ENCODE measurements at regions not wholly inside any gene's neighbourhood (a gene's known extent, or its start where the extent isn't known, plus 50 kb on each side); places are given as distances from the start of the nearest gene placed in this dataset.

GRCh38 chr9:81112627-81113452, 576.5 kb downstream of the TLE1 start:
- DNase-seq, result no peak

GRCh38 chr9:81108821-81109220, 580.5 kb downstream of the TLE1 start:
- no peak for DNase-seq

- no peak for DNase-seq
Measured at GRCh38 chr9:81108391-81108790, 581.0 kb downstream of the TLE1 start.

- no peak for DNase-seq
Measured at GRCh38 chr9:81103597-81104471, 585.5 kb downstream of the TLE1 start.

GRCh38 chr9:81097131-81097847, 592.1 kb downstream of the TLE1 start:
- DNase-seq, result no peak

- DNase-seq, result no peak
Measured at GRCh38 chr9:81096625-81097024, 592.7 kb downstream of the TLE1 start.

GRCh38 chr9:81092057-81092456, 597.3 kb downstream of the TLE1 start:
- DNase-seq, result no peak

GRCh38 chr9:81088341-81088740, 601.0 kb downstream of the TLE1 start:
- no peak for DNase-seq

- no peak for DNase-seq
Measured at GRCh38 chr9:81086416-81086815, 602.9 kb downstream of the TLE1 start.

GRCh38 chr9:81083854-81084512, 605.4 kb downstream of the TLE1 start:
- no peak for DNase-seq

- DNase-seq, result no peak
Measured at GRCh38 chr9:81083067-81083466, 606.3 kb downstream of the TLE1 start.

- DNase-seq, result no peak
Measured at GRCh38 chr9:81082221-81082620, 607.1 kb downstream of the TLE1 start.

- no peak for DNase-seq
Measured at GRCh38 chr9:81080900-81081299, 608.4 kb downstream of the TLE1 start.

- DNase-seq, result no peak
Measured at GRCh38 chr9:81080185-81080584, 609.2 kb downstream of the TLE1 start.

- DNase-seq, result no peak
Measured at GRCh38 chr9:81079055-81079454, 610.3 kb downstream of the TLE1 start.

- DNase-seq, result no peak
Measured at GRCh38 chr9:81078555-81078954, 610.8 kb downstream of the TLE1 start.

GRCh38 chr9:81077572-81077971, 611.8 kb downstream of the TLE1 start:
- DNase-seq, result no peak

GRCh38 chr9:81076131-81076530, 613.2 kb downstream of the TLE1 start:
- DNase-seq, result no peak

- DNase-seq, result no peak
Measured at GRCh38 chr9:81074221-81074620, 615.1 kb downstream of the TLE1 start.

GRCh38 chr9:81073821-81074220, 615.5 kb downstream of the TLE1 start:
- DNase-seq, result no peak

- no peak for DNase-seq
Measured at GRCh38 chr9:81072758-81073157, 616.6 kb downstream of the TLE1 start.

GRCh38 chr9:81071108-81071507, 618.2 kb downstream of the TLE1 start:
- DNase-seq, result no peak

All from C1 segment of cervical spinal cord (tissue), 14 donors.